Glutamatergic neuron (in vitro differentiated cells): ENCODE measurements at regions not wholly inside any gene's neighbourhood (a gene's known extent, or its start where the extent isn't known, plus 50 kb on each side); places are given as distances from the start of the nearest gene placed in this dataset.

Experiments used
- DNase-seq: peaks from one replicate; pipeline ENCODE4 v3.0.0; 2022
- H3K27ac Mint-ChIP-seq: one replicate; pipeline ENCODE4 v1.8.0; 2020; ENCODE audit warnings: mild to moderate bottlenecking, mixed read lengths, inconsistent platforms; ENCODE audit not compliant: unreplicated experiment
- H3K27me3 Mint-ChIP-seq: one replicate; pipeline ENCODE4 v1.8.0; 2020; ENCODE audit warnings: mild to moderate bottlenecking, moderate library complexity, mixed read lengths, inconsistent platforms; ENCODE audit not compliant: unreplicated experiment
- H3K36me3 Mint-ChIP-seq: one replicate; pipeline ENCODE4 v1.8.0; 2020; ENCODE audit warnings: mild to moderate bottlenecking, mixed read lengths, inconsistent platforms; ENCODE audit not compliant: unreplicated experiment
- H3K4me1 Mint-ChIP-seq: one replicate; pipeline ENCODE4 v1.8.0; 2020; ENCODE audit warnings: mild to moderate bottlenecking, low read depth, mixed read lengths, inconsistent platforms; ENCODE audit not compliant: unreplicated experiment
- H3K4me3 Mint-ChIP-seq: one replicate; pipeline ENCODE4 v1.8.0; 2020; ENCODE audit warnings: mild to moderate bottlenecking, mixed read lengths, inconsistent platforms; ENCODE audit not compliant: unreplicated experiment
- H3K9me3 Mint-ChIP-seq: one replicate; pipeline ENCODE4 v1.8.0; 2020; ENCODE audit warnings: mild to moderate bottlenecking, moderate library complexity, mixed read lengths, inconsistent platforms; ENCODE audit not compliant: unreplicated experiment
- CTCF ChIP-seq: fragments of 200-600 bp; sonication (generic); IDR thresholded peaks from one replicate; pipeline ENCODE4 v1.5.0; 2021; ENCODE audit not compliant: partially characterized antibody, unreplicated experiment

GRCh38 chr9:16112116-16112515 lies 559.3 kb downstream of the CCDC171 start:
- Mint-ChIP-seq H3K27ac (no peak overlapping the region), H3K4me3 (no peak overlapping the region), H3K36me3 (no peaks in the 10 kb centered on the region), H3K27me3 (no peaks in the 10 kb centered on the region), H3K9me3 (no peaks in the 10 kb centered on the region), H3K4me1 (no peaks in the 10 kb centered on the region)
- TF ChIP-seq CTCF = no peak
- no peak for DNase-seq

GRCh38 chr9:16115994-16116393 lies 563.2 kb downstream of the CCDC171 start:
- Mint-ChIP-seq H3K9me3 (no peaks in the 10 kb centered on the region), H3K27me3 (no peaks in the 10 kb centered on the region), H3K4me1 (peaks cover 13% of the 10 kb centered on the region), H3K36me3 (no peaks in the 10 kb centered on the region), H3K27ac (no peak overlapping the region), H3K4me3 (no peak overlapping the region)
- TF ChIP-seq CTCF = no peak
- no peak for DNase-seq

GRCh38 chr9:16118043-16118442 lies 565.2 kb downstream of the CCDC171 start:
- no peaks in the 10 kb centered on the region for H3K9me3 Mint-ChIP-seq
- no peaks in the 10 kb centered on the region for H3K36me3 Mint-ChIP-seq
- H3K27me3 Mint-ChIP-seq = no peaks in the 10 kb centered on the region
- H3K4me1 Mint-ChIP-seq = peaks cover 13% of the 10 kb centered on the region
- H3K4me3 Mint-ChIP-seq = no peak overlapping the region
- no peak for TF ChIP-seq CTCF
- DNase-seq = no peak
- no peak overlapping the region for H3K27ac Mint-ChIP-seq

- Mint-ChIP-seq H3K9me3 (no peaks in the 10 kb centered on the region), H3K4me3 (peak overlapping the region; percentile 16), H3K27ac (peak overlapping the region; percentile 1), H3K4me1 (peaks cover 13% of the 10 kb centered on the region), H3K27me3 (no peaks in the 10 kb centered on the region), H3K36me3 (no peaks in the 10 kb centered on the region)
- TF ChIP-seq CTCF = no peak
- DNase-seq = no peak
Measured at GRCh38 chr9:16119261-16120230, 566.7 kb downstream of the CCDC171 start.

- Mint-ChIP-seq H3K9me3 (no peaks in the 10 kb centered on the region), H3K36me3 (no peaks in the 10 kb centered on the region), H3K4me3 (no peak overlapping the region), H3K27me3 (no peaks in the 10 kb centered on the region), H3K27ac (no peak overlapping the region), H3K4me1 (peaks cover 13% of the 10 kb centered on the region)
- DNase-seq = no peak
- no peak for TF ChIP-seq CTCF
Measured at GRCh38 chr9:16120231-16120641, 567.4 kb downstream of the CCDC171 start.
